SHP77 treated with DMSO at 0.1 percent for 48 hours (cell line): ENCODE measurements at regions not wholly inside any gene's neighbourhood (a gene's known extent, or its start where the extent isn't known, plus 50 kb on each side); places are given as distances from the start of the nearest gene placed in this dataset.
A peak's percentile ranks its signal among the peaks of the same experiment; 100 is the strongest.
"Not testable (repeated sequence)": the region's sequence is repeated elsewhere in the genome, so short reads cannot be mapped to it uniquely, and the experiment has no call there.

Experiments
- DNase-seq: peaks from one replicate; lab custom pipeline; 2025; lab: John Stamatoyannopoulos, UW

DNA sequence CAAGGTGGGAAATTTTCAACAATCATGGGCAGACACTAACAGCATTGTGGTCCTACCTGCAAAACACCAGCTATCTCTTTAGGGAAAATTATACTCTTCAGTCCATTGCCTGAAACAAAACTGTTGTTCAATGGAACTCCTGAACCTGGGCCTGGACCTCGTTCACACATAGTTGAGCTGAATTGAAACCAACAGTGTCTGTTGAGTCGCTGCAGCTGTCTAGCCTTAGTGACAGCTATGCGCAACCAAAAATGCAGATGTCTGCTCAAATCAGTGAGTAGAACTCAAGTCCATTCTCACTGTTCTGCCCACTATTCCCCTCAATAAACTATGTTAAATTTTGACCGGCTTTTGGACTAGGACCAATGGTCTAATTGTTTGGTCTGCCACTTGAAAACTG is 286.2 kb downstream of the TFAP2A start:
- no peak for DNase-seq

DNA sequence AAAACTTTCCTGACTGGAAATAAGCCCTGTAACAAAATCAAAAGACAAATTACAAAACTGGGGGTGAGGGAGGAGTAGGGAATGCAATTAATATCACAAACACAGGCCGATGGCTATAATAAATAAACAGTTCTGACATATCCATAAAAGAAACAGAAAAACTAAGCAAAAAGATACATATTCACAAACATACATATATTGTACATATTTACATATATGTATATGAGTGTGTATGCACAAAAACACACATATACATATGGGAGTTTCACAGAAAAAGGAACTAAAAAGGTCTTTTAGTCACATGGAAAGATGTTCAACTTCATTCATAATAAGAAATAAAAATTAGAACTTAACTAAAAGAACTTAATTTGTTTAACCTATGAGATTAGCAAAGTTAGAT is 292.7 kb downstream of the TFAP2A start:
- no peak for DNase-seq

DNA sequence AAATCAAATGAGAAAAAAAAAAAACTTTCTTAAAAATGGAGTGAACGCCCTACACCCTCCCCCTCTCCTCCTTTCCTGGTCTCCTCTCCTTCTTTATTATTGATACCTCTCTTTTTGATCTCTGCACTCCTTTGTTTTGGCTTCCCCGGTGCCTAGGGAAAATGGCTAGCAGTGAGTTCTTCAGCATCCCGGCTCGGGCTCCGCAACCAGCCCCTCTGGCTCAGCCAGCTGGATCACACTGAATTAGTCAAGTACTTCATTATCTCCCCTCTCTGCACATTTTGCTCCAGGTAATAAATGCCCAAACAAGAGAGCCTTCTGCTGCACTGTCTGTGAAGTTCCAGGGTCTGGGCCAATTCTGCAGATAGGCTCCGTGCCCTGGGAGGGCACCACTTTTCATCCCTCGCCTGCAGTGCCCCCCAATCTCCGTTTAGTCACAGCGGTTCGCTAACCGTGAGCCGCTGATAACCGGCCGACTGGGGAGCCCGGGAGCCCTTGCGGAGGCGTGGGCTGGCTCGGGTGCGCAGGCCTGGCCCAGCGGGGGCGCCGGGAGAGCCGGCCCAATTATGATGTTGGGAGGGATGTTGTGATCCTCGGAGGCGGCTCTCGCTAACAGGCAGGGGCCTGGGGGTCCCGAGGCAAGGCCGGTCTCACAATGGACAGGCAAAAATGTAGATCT is 301.9 kb downstream of the TFAP2A start:
- no peak for DNase-seq

DNA sequence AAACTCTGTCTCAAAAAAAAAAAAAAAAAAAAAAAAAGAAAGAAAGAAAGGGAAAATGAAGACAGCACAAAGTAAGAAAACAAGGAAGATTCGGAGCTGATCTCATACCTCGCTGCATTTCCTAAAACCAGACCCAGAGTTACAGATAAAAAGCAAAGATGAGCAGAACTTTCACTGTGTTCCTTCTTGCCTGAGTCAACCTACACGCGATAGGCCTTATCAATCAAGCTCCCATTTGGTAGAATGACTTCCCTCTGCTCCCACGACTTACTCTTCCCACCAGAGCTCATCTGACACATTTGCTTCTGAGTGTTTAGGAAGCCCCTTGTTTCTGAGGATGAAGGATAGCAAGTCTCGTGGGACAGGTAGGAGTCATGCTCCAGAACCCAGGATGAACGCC is 302.9 kb downstream of the TFAP2A start:
- no peak for DNase-seq

DNA sequence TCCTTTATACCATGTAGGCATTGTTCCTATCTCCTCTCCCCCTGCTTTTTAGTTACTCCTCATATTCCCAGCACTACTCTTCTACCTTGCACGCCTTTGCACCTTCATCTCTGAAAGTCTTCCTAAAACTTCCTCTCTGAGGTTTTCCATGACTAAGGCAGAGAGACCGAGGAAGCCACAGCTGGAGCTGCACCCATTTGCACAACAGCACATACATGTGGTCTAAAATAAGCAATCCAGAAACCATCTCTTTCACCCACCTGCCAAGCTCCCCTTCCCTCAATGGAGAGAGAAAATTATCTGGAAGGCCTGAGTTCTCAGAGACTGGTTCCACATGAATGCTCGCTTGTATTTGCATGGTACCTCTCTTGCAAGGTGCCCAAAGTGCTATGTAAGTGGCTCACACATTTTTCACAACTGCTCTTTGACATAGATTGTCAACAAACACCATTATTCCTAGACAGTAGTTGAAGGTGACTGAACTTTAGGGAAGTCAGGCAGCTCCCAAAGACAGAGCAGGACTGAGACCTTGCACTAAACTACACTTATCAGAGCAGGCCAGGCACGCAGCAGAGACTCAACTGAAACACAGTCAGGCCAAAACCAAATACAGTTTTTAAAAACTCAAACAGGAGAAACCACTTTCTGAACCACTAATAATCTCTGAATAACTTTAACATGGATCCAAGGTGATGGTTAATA is 313.2 kb downstream of the TFAP2A start:
- DNase-seq: no peak

- no peak for DNase-seq
Observed at GRCh38 chr6:10099529-10100140, 315.2 kb downstream of the TFAP2A start.

- DNase-seq: peak; percentile 49
Observed at GRCh38 chr6:10098756-10099528, 315.9 kb downstream of the TFAP2A start.

GRCh38 chr6:10093282-10093681 is 321.6 kb downstream of the TFAP2A start:
- DNase-seq: no peak

DNA sequence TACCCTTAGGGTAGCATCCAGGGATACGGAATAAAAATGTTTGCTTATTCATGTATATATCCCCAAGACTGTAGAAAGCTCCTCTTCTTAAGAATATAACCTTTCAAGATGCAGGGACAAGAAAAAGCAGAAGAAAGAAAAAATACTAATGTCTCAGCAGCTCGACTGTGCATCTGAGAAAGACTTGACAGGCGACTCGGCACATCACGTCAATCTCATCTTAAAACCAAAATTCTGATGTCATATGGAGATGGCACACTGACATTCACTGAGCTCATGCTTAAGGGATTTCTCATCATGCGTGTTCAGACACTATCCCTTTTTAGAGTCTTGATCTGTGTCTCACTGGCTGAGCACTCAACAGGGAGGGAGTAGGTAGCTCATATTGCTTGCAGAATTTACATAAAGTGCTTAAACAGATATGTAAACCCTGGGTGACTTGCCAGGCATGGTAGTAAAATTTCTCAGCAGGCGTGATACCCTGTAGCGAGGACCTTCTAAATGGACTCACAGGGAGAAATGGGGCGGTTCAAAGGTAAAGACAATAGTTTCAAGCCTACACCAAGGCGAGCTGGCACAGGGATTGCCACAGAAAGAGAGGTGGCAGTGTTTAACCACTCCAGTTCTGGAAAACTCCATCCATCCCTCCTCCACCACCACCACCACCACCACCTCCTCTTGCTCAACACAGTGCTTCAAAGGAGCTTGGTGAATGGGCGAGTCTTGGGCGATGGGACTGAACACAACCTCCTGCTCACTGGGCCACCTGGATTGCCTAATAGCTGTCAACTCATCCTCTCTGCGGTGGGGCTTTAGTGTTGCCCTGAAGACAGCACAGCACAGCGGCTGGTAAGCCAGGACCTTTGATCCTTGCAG is 330.5 kb downstream of the TFAP2A start:
- DNase-seq: no peak

DNA sequence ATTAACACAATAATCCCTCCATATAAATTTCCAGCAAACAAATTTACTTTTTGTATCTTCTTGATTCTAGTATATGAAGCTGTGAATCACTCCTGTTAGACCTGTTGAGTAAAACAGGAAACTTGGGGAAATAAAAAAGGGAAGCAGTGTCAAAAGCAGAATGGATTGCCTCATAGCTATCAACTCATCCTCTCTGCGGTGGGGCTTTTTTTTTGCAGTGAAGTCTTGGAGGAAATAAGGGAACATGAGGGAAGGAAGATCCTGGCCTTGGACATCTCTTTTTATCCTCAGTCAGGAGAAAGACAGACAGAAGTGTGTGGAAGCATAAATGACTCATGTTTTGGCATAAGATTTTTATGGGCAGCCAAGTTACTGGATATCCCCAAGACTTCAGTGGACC is 332.5 kb downstream of the TFAP2A start:
- DNase-seq: no peak

DNA sequence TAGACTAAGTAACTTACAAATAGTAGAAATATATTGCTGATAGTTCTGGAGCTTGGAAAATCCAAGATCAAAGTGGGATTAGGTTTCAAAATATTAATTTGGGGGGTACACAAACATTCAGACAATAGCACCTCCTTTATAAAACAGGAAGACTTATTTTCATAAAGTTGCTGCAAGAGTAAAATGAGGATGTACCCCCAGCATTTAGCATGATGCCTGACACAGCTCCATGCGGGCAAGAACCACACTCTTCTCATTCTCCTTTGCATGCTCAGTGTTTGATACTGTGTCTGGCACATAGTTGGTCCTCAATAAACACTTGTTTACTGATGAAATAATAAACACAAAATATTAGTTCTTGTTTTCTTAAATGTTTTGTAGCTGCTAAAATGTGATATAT is 332.9 kb downstream of the TFAP2A start:
- DNase-seq: no peak

- no peak for DNase-seq
Observed at GRCh38 chr6:10081075-10081474, 333.8 kb downstream of the TFAP2A start.

- no peak for DNase-seq
Observed at GRCh38 chr6:10080561-10080960, 334.3 kb downstream of the TFAP2A start.

DNA sequence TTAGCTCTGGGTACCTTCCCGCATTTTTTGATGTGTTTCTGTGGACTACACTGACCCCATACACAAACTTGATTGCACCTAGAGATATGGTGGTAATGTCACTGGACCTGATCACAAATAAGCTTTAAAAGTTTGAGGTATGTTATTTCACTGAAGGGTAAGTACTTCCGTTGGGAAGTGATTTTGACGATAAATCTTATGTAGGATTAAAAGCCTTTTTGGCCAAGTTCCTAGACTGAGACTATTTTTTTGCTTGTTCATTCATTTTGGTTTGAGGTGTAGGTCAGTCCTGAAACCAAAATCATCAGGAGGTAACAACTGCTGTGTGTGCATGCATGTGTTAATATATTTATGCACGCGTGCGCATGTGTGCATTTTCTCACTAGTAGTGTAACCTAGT is 336.3 kb downstream of the TFAP2A start:
- no peak for DNase-seq

DNA sequence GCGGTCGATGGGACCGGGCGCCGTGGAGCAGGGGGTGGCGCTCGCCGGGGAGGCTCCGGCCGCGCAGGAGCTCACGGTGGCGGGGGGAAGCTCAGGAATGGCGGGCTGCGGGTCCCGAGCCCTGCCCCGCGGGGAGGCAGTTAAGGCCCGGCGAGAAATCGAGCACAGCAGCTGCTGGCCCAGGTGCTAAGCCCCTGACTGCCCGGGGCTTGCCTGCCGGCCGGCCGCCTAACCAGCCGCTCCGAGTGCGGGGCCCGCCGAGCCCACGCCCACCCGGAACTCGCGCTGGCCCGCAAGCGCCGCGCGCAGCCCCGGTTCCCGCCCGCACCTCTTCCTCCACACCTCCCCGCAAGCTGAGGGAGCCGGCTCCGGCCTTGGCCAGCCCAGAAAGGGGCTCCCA is 340.1 kb downstream of the TFAP2A start:
- not testable (repeated sequence) for DNase-seq

DNA sequence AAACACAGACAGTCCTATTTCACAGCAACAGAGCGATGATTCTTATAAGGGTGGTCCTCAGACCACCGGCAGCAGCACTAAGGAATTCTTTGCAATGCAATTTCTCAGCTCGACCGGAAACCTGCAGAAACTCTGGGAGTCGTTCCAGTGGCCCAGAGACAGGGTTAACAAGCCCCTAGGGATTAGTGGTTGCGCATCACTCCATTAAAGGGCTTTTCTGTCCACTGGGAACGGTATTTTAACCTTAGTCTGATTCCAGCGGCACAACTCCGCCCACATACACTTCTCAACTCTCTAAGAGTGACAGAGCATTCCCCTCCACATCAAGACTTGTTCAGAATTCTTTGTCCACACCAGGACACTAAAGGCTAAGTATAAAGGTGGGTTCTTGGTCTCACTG is 341.5 kb downstream of the TFAP2A start:
- DNase-seq: no peak

DNA sequence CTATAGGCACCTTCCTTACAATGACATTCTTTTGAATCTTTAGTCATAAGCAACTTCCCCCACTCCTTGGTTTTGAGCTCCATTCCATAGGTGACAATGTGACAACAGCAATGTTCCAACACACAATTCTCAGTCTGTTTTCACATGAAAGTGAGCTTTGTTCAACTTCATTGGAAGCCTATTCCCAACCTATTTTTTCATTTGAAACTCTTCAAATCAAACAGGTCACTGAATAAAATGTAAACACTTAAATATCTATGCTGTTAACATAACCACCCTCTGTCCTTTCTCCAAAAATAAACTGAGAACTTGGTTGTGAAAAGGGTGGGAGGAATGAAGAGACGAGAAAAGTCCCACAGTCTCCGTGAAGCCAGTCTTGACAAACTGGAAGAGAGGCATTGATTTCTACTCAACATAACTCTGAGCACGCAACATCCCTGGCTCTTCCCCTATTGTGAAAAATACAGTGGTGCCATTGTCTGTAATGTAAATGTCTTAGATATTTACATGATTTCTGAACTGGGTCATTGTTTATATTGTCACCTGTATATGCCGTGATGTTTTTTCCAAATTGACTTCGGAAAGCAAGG is 343.1 kb downstream of the TFAP2A start:
- DNase-seq: no peak

GRCh38 chr6:10060004-10060403 is 354.9 kb downstream of the TFAP2A start:
- no peak for DNase-seq

DNA sequence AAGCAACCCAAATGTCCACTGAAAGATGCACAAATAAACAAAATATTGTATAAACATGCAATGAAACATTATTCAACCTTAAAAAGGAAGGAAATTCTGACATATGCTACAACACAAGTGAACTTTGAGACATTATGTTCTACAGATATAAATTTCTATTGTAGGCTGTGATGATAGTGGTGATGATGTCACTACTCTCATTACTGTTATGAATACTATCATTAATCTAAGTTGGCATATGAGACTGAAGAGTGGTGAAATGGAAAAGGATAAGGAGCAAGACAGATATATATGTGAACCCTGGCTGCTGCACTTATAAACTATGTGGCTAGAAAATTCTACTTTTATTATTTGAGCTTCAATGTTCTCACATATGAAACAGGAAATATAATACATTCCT is 360.2 kb downstream of the TFAP2A start:
- no peak for DNase-seq

- DNase-seq: no peak
Observed at GRCh38 chr6:10051283-10051682, 363.6 kb downstream of the TFAP2A start.
